ENCODE measurements at regions not wholly inside any gene's neighbourhood (a gene's known extent, or its start where the extent isn't known, plus 50 kb on each side); places are given as distances from the start of the nearest gene placed in this dataset.
"Not testable (repeated sequence)": the region's sequence is repeated elsewhere in the genome, so short reads cannot be mapped to it uniquely, and the experiment has no call there.

- no peak for DNase-seq
Measured at GRCh38 chr5:152456815-152457443, 51.9 kb upstream of the NMUR2 start.

- no peak for DNase-seq
Measured at GRCh38 chr5:152462021-152462721, 57.1 kb upstream of the NMUR2 start.

GRCh38 chr5:152464048-152464447 lies 59.0 kb upstream of the NMUR2 start:
- no peak for DNase-seq

- DNase-seq, result no peak
Measured at GRCh38 chr5:152465140-152465539, 60.1 kb upstream of the NMUR2 start.

GRCh38 chr5:152466085-152466745 lies 61.1 kb upstream of the NMUR2 start:
- DNase-seq, result no peak

- DNase-seq, result no peak
Measured at GRCh38 chr5:152470167-152470566, 65.1 kb upstream of the NMUR2 start.

GRCh38 chr5:152472083-152472482 lies 67.0 kb upstream of the NMUR2 start:
- DNase-seq, result no peak

- no peak for DNase-seq
Measured at GRCh38 chr5:152474961-152475360, 69.9 kb upstream of the NMUR2 start.

- no peak for DNase-seq
Measured at GRCh38 chr5:152477536-152477935, 72.5 kb upstream of the NMUR2 start.

- not testable (repeated sequence) for DNase-seq
Measured at GRCh38 chr5:152479866-152480265, 74.8 kb upstream of the NMUR2 start.

- DNase-seq, result not testable (repeated sequence)
Measured at GRCh38 chr5:152480677-152481076, 75.6 kb upstream of the NMUR2 start.

GRCh38 chr5:152487130-152487529 lies 82.1 kb upstream of the NMUR2 start:
- DNase-seq, result no peak

- no peak for DNase-seq
Measured at GRCh38 chr5:152488869-152489268, 83.8 kb upstream of the NMUR2 start.

- no peak for DNase-seq
Measured at GRCh38 chr5:152499814-152500535, 94.9 kb upstream of the NMUR2 start.

- no peak for DNase-seq
Measured at GRCh38 chr5:152501294-152501693, 96.2 kb upstream of the NMUR2 start.

- no peak for DNase-seq
Measured at GRCh38 chr5:152503206-152503605, 98.1 kb upstream of the NMUR2 start.

GRCh38 chr5:152505442-152506042 lies 100.5 kb upstream of the NMUR2 start:
- no peak for DNase-seq

GRCh38 chr5:152511120-152511519 lies 106.0 kb upstream of the NMUR2 start:
- no peak for DNase-seq

GRCh38 chr5:152511531-152512132 lies 106.6 kb upstream of the NMUR2 start:
- DNase-seq, result no peak

- no peak for DNase-seq
Measured at GRCh38 chr5:152514827-152515397, 109.8 kb upstream of the NMUR2 start.

GRCh38 chr5:152523964-152524363 lies 118.9 kb upstream of the NMUR2 start:
- DNase-seq, result no peak

- DNase-seq, result no peak
Measured at GRCh38 chr5:152527358-152528052, 122.4 kb upstream of the NMUR2 start.

All from activated CD8-positive, alpha-beta memory T cell treated with anti-CD3 and anti-CD28 coated beads for 24 hours (primary cell).